ENCODE measurements at regions not wholly inside any gene's neighbourhood (a gene's known extent, or its start where the extent isn't known, plus 50 kb on each side); places are given as distances from the start of the nearest gene placed in this dataset.

- DNase-seq (ENCODE audit: low read depth) = no peak
These were observed 84.6 kb upstream of the MAX start for GRCh38 chr14:65186951-65187350.

GRCh38 chr14:65187421-65188049, 85.2 kb upstream of the MAX start:
- no peak for DNase-seq (ENCODE audit: low read depth)

DNA sequence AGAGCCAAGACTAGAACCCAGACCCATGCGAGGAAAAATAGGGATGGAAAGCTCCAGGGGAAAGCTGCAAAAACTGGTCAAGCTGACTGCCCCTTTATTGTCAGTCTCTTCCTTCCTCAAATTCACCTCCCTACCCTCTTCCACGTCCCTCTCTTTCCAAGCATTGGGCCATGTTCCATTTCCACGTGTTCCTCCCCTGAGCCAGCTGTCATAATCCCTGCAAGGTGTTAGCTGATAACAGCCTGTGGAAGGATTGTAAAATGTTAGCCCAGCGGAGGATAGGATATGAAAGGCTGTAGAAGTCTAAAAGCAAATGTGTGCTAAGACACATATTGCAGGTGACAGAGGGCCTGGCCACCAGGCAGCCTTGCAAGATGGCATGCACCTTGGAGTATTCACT, 88.0 kb upstream of the MAX start:
- DNase-seq (ENCODE audit: low read depth) = no peak

DNA sequence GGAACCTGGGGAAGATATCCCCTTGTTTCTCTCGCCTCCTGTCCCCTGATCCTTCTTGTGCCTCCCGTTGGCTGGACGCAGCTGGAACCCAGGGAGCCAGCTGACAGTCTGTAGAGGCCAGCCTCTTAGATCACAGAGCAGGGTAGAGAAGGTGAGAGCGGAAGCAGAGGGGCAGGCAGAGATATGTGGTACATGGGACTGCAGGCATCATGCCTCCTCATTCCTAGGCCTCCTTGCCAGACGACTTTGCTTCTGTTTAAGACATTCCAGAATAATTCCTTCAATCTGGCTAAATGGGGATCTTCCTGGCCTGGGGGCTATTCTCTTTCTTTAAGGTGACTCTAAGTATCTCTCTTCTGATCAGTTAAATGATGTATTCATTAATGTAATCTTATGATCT, 89.4 kb upstream of the MAX start:
- no peak for DNase-seq (ENCODE audit: low read depth)

GRCh38 chr14:65192686-65193085, 90.4 kb upstream of the MAX start:
- no peak for DNase-seq (ENCODE audit: low read depth)

DNA sequence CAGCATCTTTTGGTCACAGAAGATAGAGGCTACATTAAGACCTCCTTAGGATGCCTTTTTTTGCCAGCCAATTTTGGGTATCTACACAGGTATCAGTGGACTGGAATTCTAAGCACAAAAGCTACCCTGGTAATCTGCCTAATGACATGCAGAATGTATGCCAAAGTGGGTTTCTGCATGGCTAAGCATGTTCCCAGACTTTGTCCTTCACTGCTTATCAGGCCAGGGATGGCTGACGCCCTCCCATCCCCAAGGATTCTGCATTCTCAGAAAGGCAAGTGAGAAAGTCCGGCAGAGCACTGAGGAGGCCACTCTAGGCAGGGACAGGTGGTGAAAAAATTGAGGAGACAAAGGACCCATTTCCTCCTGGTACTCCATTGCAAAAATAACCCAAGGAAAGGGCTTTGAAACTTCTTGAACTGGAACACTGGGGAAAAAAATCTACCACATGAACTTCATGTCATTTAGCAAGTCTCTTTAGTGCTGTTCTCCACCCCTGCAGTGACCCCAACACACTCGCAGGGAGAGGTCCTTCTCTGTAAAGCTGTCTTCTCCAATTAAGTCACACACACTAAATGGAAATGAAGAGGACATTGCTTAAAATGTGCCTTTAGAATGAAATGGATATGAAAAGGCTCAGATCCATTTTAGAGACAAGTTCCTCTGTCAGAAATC, 91.7 kb upstream of the MAX start:
- no peak for DNase-seq (ENCODE audit: low read depth)

DNA sequence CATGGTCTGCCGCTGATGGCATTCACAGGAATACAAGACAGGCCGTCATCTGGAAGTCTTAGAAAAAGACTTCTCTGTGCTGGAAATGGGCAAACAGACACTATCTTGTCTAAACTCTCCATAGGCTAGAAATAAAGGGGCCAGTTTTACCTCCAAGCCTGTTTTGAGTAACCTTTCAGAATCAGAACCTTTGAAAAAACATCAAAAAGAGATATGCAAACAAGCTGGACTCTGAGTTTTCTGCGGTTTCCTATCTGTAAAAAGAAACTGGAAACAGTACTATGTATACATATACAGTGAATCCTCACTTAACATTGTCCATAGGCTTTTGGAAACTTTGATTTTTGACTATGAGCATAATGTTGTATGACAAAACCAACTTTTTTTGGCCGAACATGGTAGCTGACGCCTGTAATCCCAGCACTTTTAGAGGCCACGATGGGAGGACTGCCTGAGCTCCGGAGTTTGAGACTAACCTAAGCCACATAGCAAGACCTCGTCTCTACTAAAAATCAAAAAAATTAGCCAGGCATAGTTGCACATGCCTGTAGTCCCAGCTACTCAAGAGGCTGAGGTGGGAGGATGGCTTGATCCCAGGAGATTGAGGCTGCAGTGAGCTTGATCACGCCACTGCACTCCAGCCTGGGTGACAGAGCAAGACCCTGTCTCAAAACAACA, 92.9 kb upstream of the MAX start:
- no peak for DNase-seq (ENCODE audit: low read depth)

DNA sequence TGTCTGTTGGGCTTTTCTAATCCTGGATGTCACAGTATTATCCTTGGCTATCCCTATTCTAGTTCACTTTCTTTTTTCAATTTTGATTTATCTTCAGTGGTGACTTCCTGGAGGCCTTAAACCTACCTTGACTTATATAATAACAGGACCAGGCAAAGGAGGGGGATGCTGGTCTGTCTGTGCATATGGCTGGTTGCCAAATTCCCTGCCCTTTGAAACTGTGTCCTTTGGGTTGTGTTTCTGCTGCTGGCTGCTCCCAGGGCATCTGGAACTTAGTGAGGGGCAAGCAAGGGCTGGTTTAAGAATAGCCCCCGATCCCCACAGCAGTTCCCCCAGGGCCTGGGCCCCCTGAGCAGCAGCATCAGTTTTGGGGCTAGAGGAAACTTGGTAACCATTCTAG, 96.0 kb upstream of the MAX start:
- DNase-seq (ENCODE audit: low read depth) = no peak

DNA sequence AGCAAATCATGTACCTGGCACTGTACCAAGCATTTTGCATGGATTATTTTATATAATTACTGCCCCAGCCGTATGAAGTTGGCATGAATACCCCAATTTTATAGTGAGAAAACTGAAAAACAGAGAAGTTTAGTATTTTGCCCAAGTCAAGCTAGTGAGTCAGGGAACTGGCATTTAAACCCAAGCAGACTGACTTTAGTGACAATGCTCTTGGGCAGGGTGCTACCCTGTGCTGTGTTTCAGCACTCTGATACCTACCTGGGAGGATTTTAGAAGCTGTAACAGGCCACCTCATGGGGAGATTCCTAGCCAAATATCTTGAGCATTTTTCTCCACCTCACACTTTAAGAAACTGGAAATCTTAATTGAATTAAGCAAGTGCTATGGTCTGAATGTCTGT, 98.1 kb upstream of the MAX start:
- DNase-seq (ENCODE audit: low read depth) = no peak

GRCh38 chr14:65203574-65203973, 101.3 kb upstream of the MAX start:
- no peak for DNase-seq (ENCODE audit: low read depth)

DNA sequence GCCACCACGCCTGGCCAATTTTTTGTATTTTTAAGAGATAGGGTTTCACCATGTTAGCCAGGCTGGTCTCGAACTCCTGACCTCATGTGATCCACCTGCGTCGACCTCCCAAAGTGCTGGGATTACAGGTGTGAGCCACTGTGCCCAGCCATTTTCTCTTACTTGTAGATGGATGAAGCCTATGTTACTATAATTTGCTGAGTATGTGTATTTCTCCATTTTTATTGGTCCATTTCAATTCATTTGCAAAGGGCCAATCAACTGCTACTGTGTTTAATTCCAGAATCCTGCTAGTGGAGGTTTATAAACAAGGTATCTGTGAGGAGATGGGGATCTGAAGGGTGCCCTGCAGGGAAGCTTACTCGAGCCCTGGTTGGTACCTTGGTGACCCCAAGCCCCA, 101.7 kb upstream of the MAX start:
- DNase-seq (ENCODE audit: low read depth) = no peak

- no peak for DNase-seq (ENCODE audit: low read depth)
These were observed 103.7 kb upstream of the MAX start for GRCh38 chr14:65206078-65206447.

DNA sequence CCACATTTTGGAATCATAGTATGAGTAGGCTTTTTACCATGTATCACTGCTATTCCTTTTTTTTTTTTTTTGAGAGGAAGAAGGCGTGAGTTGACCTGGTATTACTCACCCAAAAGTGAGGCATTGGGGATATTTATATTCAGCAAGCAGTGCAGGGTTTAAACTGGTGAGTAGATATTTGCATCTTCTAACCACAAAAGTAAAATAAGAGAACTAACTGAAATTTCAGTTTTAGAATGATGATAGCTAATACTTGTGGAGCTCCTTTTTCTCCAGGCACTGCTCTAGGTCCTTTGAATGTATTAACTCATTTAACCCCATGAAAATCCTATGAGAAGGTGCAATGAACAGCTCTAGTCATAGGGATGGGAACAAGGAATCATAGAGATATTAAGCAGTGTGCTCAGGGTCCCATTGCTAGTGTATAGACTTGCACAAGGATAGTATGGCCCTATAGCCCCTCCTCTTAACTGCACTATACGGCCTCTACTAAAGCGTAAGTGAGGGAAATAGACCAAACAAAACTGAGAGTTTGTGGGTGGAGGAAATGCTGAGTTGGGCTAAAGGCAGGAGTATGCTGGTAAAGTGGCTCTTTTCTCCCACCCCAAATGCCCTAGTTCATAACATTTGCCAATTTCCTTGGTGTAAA, 104.3 kb upstream of the MAX start:
- no peak for DNase-seq (ENCODE audit: low read depth)

DNA sequence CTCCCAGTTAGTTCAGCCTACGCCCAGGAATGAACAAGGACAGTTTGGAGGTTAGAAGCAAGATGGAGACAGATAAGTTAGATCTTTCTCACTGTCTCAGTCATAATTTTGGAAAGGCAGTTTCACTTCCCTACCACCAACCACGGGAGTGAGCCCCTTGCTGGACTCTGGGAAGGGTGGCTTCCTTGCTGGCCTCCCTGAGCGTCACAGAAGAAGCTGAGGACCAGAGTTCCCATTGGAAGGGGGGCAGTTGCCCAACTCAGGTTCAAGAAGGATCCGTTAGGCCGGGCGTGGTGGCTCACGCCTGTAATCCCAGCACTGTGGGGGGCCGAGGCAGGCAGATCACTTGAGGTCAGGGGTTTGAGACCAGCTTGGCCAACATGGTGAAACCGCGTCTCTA, 106.2 kb upstream of the MAX start:
- no peak for DNase-seq (ENCODE audit: low read depth)

DNA sequence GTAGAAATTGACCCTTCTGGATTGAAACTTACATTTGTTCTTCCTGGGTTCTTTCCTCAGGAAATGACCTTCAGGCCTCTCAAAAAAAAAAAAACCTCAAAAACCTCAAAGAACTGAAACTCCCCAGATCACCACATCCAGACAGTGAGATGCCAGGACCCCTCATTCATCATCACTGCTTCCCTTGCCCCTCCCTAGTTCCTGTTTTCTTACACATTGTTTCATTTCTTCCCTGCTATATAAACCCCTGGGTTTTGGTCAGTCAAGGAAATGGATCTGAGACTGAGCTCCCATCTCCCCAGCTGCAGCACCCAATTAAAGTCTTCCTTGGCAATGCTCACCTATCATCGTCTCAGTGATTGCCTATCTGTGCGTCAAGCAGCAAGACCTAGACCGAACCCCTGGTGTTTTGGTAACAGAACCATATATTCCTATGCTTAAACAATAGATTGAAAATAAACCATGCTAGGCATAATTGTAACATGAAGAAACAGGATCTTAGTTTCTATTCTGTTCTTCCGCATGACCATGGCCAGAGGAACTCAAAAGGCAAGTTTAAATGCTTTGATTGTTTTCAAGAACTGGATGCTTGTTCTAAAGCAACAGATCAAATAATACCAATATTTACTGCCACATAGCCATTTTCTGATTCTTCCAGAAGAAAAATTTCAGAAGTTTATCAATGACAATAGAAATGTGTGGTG, 108.0 kb upstream of the MAX start:
- no peak for DNase-seq (ENCODE audit: low read depth)

DNA sequence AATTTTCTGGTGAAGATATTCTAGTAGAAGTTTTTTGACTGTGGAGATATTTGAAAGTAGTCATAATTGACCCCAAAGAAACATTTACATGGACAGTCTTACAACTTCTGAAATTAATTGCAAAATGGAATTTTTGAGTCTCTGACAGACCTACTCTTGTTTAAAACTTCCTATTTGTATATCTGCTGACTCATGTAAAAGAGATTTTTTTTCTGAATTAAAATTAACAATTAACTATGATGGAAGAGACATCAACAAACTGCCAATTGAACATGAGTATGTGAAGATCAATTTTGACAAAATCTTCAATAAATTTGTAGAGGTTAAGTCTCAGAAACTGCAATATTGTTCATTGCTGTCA, 108.5 kb upstream of the MAX start:
- DNase-seq (ENCODE audit: low read depth) = no peak

DNA sequence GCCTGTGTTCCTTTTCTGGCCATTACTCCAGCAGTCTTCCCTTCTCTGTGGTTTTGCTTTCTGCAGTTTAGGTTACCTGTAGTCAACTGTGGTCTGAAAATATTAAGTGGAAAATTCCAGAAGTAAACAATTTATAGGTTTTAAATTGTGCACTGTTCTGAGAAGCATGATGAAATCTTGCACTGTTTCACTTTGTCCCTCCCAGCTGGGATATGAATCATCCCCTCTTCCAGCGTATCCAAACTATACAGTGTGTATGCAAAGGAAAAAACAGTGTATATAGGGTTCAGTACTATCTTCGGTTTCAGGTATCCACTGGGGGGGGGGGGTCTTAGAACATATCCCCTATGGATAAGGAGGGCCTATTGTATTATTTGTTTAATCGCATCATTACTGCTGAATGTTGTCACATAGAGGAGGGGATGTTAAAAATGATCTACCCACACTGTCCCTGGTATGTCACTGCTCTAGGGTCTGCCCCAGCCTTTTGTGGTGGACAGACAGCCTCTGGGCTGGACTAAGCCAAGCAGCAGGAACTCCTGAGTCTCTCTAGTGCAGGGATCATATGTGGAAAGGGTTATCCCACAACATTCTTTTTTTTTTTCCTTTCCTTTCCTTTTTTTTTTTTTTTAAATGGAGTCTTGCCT, 109.1 kb upstream of the MAX start:
- no peak for DNase-seq (ENCODE audit: low read depth)

DNA sequence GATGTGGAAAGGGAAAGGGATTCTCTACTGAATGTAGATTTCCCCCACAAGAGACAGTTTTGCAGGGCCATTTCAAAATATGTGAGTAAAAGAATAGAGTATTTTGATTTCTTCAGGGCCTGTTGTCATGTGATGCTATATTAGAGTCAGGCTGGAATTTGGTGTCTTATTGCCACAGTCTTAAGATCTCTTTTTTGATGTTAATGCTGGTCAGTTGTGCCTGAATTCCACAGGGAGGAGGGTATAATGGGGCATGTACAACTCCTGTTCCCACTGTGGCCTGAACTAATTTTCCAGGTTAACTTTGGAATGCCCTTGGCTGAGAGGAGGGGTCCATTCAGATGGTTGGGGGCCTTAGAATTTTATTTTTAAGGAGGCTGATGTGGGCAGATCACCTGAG, 111.0 kb upstream of the MAX start:
- no peak for DNase-seq (ENCODE audit: low read depth)

DNA sequence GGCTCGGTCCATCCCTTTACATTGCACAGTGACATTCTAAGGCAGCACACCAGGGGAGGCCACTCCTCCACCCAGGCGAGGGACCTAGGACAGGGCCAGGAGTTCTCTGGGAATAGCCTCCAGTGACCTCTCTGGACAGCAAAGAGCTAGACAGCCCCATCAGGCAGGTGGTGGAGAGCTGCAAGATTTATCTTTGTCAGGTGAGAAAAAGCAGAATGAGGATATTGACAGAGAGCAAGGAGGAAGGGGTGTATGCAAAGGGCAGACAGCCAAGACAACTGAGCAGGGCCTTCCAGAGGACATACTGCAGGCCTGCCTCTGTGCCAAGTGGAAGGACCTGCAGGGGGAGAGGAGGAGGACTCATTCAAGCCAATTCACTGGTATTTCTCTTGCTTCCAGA, 112.4 kb upstream of the MAX start:
- no peak for DNase-seq (ENCODE audit: low read depth)

DNA sequence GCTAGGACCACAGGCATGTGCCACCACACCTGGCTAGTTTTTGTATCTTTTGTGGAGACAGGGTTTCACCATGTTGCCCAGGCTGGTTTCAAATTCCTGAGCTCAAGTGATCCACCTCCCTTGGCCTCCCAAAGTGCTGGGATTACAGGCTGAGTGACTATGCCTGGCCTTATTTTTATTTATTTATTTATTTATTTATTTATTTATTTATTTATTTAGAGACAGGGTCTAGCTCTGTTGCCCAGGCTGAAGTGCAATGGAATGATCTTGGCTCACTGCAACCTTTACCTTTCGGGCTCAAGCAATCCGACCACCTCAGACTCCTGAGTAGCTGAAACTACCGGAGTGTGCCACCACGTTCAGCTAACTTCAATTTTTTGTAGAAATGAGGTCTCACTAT, 117.0 kb upstream of the MAX start:
- DNase-seq (ENCODE audit: low read depth) = no peak

- peak; percentile 27 for DNase-seq (ENCODE audit: low read depth)
These were observed 120.1 kb upstream of the MAX start for GRCh38 chr14:65222440-65222858.

DNA sequence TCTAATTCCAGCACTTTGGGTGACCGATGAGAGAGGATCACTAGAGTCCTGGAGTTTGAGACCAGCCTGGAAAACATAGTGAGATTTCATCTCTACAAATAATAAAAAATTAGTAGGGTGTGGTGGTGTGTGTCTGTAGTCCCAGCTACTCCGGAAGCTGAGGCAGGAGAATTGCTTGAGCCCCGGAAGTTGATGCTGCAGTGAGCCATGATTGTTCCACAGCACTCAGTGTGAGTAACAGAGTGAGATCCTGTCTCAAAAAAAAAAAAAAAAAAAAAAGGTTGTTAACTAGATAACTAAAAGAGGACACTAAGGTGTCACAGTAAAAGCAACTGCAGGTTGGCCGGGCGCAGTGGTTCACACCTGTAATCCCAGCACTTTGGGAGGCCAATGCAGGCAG, 121.3 kb upstream of the MAX start:
- no peak for DNase-seq (ENCODE audit: low read depth)
